ENCODE measurements at regions not wholly inside any gene's neighbourhood (a gene's known extent, or its start where the extent isn't known, plus 50 kb on each side); places are given as distances from the start of the nearest gene placed in this dataset.

DNA sequence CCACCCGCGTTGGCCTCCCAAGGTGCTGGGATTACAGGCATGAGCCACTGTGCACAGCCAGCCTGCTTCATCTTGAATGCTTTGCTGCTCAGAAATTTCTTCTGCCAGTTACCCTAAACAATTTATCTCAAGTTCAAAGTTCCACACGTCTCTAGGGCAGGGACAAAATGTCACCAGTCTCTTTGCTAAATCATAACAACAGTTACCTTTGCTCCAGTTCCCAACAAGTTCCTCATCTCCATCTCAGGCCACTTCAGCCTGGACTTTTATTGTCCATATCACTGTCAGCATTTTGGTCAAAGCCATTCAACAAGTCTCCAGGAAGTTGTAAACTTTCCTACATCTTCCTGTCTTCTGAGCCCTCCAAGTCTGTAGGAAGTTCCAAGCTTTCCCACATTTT is 159.5 kb upstream of the DYRK2 start:
- no peak for DNase-seq (ENCODE audit: low read depth)
- H3K4me3 ChIP-seq (ENCODE audit: control insufficient read depth, low read depth, low read length), result no peak overlapping the region
- no peak for TF ChIP-seq CTCF (conservative IDR thresholded peaks at IDR 0.05; ENCODE audit: control insufficient read depth, insufficient read depth, low read depth, low read length)

GRCh38 chr12:67496581-67496980 is 152.0 kb upstream of the DYRK2 start:
- TF ChIP-seq CTCF (conservative IDR thresholded peaks at IDR 0.05; ENCODE audit: control insufficient read depth, insufficient read depth, low read depth, low read length), result no peak
- no peak overlapping the region for H3K4me3 ChIP-seq (ENCODE audit: control insufficient read depth, low read depth, low read length)
- no peak for DNase-seq (ENCODE audit: low read depth)

DNA sequence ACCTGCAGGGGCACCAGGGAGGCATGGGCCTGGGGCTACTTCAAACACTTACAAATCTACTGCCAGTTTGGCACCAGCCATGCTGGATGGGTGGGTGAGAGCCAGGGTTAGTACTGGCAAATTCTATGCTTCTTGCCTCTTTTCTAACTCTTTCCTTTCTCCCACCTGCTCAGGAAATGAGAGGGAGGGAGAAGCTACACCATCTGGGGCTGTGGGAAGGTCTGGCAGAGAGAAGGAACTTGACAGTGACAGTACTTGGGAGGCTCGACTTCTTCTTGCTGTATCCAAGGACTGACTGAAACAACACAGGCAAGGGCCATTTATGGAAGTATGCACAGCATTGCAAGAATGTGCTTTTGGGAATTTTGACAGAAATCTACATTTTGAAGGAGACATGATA is 149.6 kb upstream of the DYRK2 start:
- TF ChIP-seq CTCF (conservative IDR thresholded peaks at IDR 0.05; ENCODE audit: control insufficient read depth, insufficient read depth, low read depth, low read length), result no peak
- no peak for DNase-seq (ENCODE audit: low read depth)

GRCh38 chr12:67501362-67501761 is 147.2 kb upstream of the DYRK2 start:
- no peak for DNase-seq (ENCODE audit: low read depth)
- no peak for TF ChIP-seq CTCF (conservative IDR thresholded peaks at IDR 0.05; ENCODE audit: control insufficient read depth, insufficient read depth, low read depth, low read length)
- no peak overlapping the region for H3K4me3 ChIP-seq (ENCODE audit: control insufficient read depth, low read depth, low read length)

More for the DNA sequence above, 149.6 kb upstream of the DYRK2 start:
- no peak overlapping the region for H3K4me3 ChIP-seq (ENCODE audit: control insufficient read depth, low read depth, low read length)

- DNase-seq (ENCODE audit: low read depth), result no peak
- H3K4me3 ChIP-seq (ENCODE audit: control insufficient read depth, low read depth, low read length), result no peak overlapping the region
- no peak for TF ChIP-seq CTCF (conservative IDR thresholded peaks at IDR 0.05; ENCODE audit: control insufficient read depth, insufficient read depth, low read depth, low read length)
Observed at GRCh38 chr12:67504026-67504425, 144.5 kb upstream of the DYRK2 start.

DNA sequence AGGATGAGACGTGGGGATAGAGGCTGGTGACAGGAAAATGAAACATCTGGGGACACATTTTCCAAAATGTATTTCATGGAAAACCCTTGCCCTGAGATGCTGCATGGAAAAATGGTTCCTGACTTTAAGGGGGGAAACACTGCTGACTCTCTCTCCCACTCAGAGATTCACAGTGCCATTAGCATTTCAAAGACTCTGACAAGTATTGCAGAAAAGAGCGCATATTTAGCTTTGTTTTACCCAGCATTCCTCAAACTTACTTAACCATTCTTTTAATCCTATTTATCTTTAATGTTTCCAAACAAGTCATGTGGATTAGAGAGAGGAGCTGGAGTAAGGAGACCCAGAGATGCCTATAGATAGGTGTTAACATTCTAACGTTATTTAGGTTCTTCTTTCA is 141.8 kb upstream of the DYRK2 start:
- no peak for DNase-seq (ENCODE audit: low read depth)
- TF ChIP-seq CTCF (conservative IDR thresholded peaks at IDR 0.05; ENCODE audit: control insufficient read depth, insufficient read depth, low read depth, low read length), result no peak
- no peak overlapping the region for H3K4me3 ChIP-seq (ENCODE audit: control insufficient read depth, low read depth, low read length)

- no peak for TF ChIP-seq CTCF (conservative IDR thresholded peaks at IDR 0.05; ENCODE audit: control insufficient read depth, insufficient read depth, low read depth, low read length)
- H3K4me3 ChIP-seq (ENCODE audit: control insufficient read depth, low read depth, low read length), result no peak overlapping the region
- no peak for DNase-seq (ENCODE audit: low read depth)
Observed at GRCh38 chr12:67508830-67509229, 139.7 kb upstream of the DYRK2 start.

Data from fibroblast of mammary gland (primary cell).